AG04449 (cell line): ENCODE measurements at regions not wholly inside any gene's neighbourhood (a gene's known extent, or its start where the extent isn't known, plus 50 kb on each side); places are given as distances from the start of the nearest gene placed in this dataset.

ENCODE experiments used
- CTCF ChIA-PET: fragments of 350-600 bp; formaldehyde crosslinking; extraction: SDS; loops from one replicate; lab custom pipeline; 2021; ENCODE audit warnings: antibody characterized with exemption; lab: Yijun Ruan, JAX
- POLR2A ChIA-PET: fragments of 400-600, 350-600 bp; formaldehyde crosslinking; extraction: SDS; loops from one replicate; lab custom pipeline; 2020; ENCODE audit warnings: antibody characterized with exemption, inconsistent platforms; lab: Yijun Ruan, JAX
- DNase-seq: peaks from one replicate; pipeline ENCODE4 v3.0.0-alpha.2; 2010; ENCODE audit warnings: low read depth, low spot score
- H3K4me3 ChIP-seq: 2 replicates; pipeline ENCODE4 v1.5.1; 2011; ENCODE audit warnings: low read depth, mild to moderate bottlenecking, control low read depth, low read length
- CTCF ChIP-seq: IDR thresholded peaks from one replicate; pipeline ENCODE4 v1.5.1; 2011; ENCODE audit warnings: mild to moderate bottlenecking, moderate library complexity, low read length, control low read depth, inconsistent platforms; ENCODE audit not compliant: insufficient read depth; ENCODE audit errors: missing control alignments

- ChIA-PET CTCF (interaction anchor here (0.7 kb wide), 1 partner anchor 364 kb away, joined by 3 read pairs; no protein-coding TSS in a partner anchor), POLR2A (no interaction called here)
- no peak overlapping the region for H3K4me3 ChIP-seq
- no peak for TF ChIP-seq CTCF
- DNase-seq, result no peak
Measured at GRCh38 chr2:117411983-117412382, 402.5 kb upstream of the DDX18 start.

GRCh38 chr2:117432746-117433145 lies 381.7 kb upstream of the DDX18 start:
- CTCF ChIA-PET, result no interaction called here
- no peak for DNase-seq
- H3K4me3 ChIP-seq, result no peak overlapping the region
- TF ChIP-seq CTCF, result no peak
- POLR2A ChIA-PET, result no interaction called here

GRCh38 chr2:117436697-117437096 lies 377.8 kb upstream of the DDX18 start:
- no peak overlapping the region for H3K4me3 ChIP-seq
- no peak for DNase-seq
- POLR2A ChIA-PET, result no interaction called here
- no peak for TF ChIP-seq CTCF
- CTCF ChIA-PET, result no interaction called here

- no peak overlapping the region for H3K4me3 ChIP-seq
- DNase-seq, result no peak
- ChIA-PET CTCF (no interaction called here), POLR2A (no interaction called here)
- TF ChIP-seq CTCF, result no peak
Measured at GRCh38 chr2:117470311-117471095, 344.0 kb upstream of the DDX18 start.

- no peak for DNase-seq
- H3K4me3 ChIP-seq, result no peak overlapping the region
- POLR2A ChIA-PET, result no interaction called here
- CTCF ChIA-PET, result no interaction called here
- TF ChIP-seq CTCF, result no peak
Measured at GRCh38 chr2:117481608-117482007, 332.9 kb upstream of the DDX18 start.

- no peak for DNase-seq
- ChIA-PET CTCF (no interaction called here), POLR2A (no interaction called here)
- no peak overlapping the region for H3K4me3 ChIP-seq
- TF ChIP-seq CTCF, result no peak
Measured at GRCh38 chr2:117485588-117485987, 328.9 kb upstream of the DDX18 start.
